Subcutaneous abdominal adipose tissue (tissue), 5 donors: ENCODE measurements at regions not wholly inside any gene's neighbourhood (a gene's known extent, or its start where the extent isn't known, plus 50 kb on each side); places are given as distances from the start of the nearest gene placed in this dataset.

Experiments used
- H3K27ac ChIP-seq: one replicate; pipeline ENCODE4 v1.7.0; 2013; ENCODE audit warnings: low read depth, mild to moderate bottlenecking, inconsistent platforms, low read length, moderate library complexity
- H3K27me3 ChIP-seq, 5 donors: one replicate each; pipeline ENCODE4 v1.7.0; 2013; ENCODE audit warnings: low read length in 5 of 5, inconsistent platforms in 1 of 5; ENCODE audit not compliant: control insufficient read depth in 5 of 5, insufficient read depth in 4 of 5
- H3K36me3 ChIP-seq, 5 donors: one replicate each; pipeline ENCODE4 v1.7.0; 2013; ENCODE audit warnings: low read length in 5 of 5; ENCODE audit not compliant: control insufficient read depth in 5 of 5, insufficient read depth in 5 of 5
- H3K4me1 ChIP-seq, 5 donors: one replicate each; pipeline ENCODE4 v1.7.0; 2013; ENCODE audit warnings: low read length in 5 of 5, mild to moderate bottlenecking in 3 of 5, moderate library complexity in 1 of 5; ENCODE audit not compliant: control insufficient read depth in 5 of 5, insufficient read depth in 5 of 5
- H3K4me3 ChIP-seq, 5 donors: one replicate each; pipeline ENCODE4 v1.7.0; 2013; ENCODE audit warnings: low read length in 5 of 5, low read depth in 1 of 5
- H3K9ac ChIP-seq, 5 donors: one replicate each; pipeline ENCODE4 v1.7.0; 2013; ENCODE audit warnings: low read length in 5 of 5, mild to moderate bottlenecking in 4 of 5, moderate library complexity in 3 of 5
- H3K9me3 ChIP-seq, 5 donors: one replicate each; pipeline ENCODE4 v1.7.0; 2013; ENCODE audit warnings: low read length in 5 of 5; ENCODE audit not compliant: control insufficient read depth in 5 of 5
- donor health status: healthy.
- donor health status: healthy.
- donor health status: healthy.
- donor health status: healthy.
- donor health status: healthy.

DNA sequence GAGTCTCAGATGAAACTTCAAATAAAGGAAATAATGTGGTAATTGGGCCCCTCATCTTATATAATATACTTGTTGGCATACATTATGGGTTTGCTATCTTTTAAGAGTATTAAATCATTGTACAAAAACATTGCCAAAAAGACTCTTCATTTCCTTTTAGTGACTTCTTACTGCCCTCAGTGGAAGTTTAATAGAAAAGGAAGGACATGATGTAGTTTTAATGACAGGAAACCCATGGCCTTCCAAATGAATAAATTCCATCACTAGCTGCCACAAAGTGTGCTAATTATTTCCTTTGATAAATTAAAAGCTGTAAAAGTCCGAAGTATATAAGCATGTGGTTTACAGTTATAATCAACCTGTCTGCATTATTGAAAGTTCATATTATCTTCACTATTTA lies 350.9 kb upstream of the HAND2 start:
- Histone ChIP-seq H3K36me3 (no peaks in the 10 kb centered on the region), H3K27me3 (no peaks in the 10 kb centered on the region), H3K4me3 (no peak overlapping the region), H3K27ac (no peak overlapping the region), H3K4me1 (no peaks in the 10 kb centered on the region), H3K9me3 (no peaks in the 10 kb centered on the region), H3K9ac (no peak overlapping the region)

GRCh38 chr4:173879509-173879908 lies 349.5 kb upstream of the HAND2 start:
- H3K4me3 ChIP-seq = no peak overlapping the region
- no peak overlapping the region for H3K27ac ChIP-seq
- no peaks in the 10 kb centered on the region for H3K4me1 ChIP-seq
- H3K9ac ChIP-seq = no peak overlapping the region
- no peaks in the 10 kb centered on the region for H3K27me3 ChIP-seq
- no peaks in the 10 kb centered on the region for H3K9me3 ChIP-seq
- no peaks in the 10 kb centered on the region for H3K36me3 ChIP-seq

DNA sequence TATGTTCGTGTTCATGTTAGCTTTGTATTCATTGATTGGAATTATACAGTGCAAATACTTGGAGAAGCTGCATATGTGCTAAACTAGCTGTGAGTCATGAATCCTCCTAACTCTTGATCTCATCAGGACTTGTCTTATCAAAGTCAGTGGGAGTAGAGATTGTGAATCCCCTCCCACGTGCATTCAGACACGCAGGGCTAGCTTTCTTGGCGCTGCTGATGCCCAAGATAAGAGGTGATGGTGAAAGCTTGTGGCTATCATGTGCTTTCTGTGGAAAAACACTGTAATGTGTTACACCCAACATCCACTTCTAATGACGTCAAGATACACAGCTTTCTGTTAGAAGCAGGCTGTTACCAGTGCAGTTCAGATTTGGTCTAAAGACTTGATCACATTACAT lies 348.7 kb upstream of the HAND2 start:
- Histone ChIP-seq H3K9me3 (no peaks in the 10 kb centered on the region), H3K4me1 (no peaks in the 10 kb centered on the region), H3K9ac (no peak overlapping the region)

GRCh38 chr4:173871643-173872042 lies 341.6 kb upstream of the HAND2 start:
- Histone ChIP-seq H3K27ac (no peak overlapping the region), H3K9me3 (no peaks in the 10 kb centered on the region), H3K4me1 (no peaks in the 10 kb centered on the region)

More for the DNA sequence above, 348.7 kb upstream of the HAND2 start:
- Histone ChIP-seq H3K27me3 (no peaks in the 10 kb centered on the region), H3K36me3 (no peaks in the 10 kb centered on the region), H3K4me3 (no peak overlapping the region), H3K27ac (no peak overlapping the region)

DNA sequence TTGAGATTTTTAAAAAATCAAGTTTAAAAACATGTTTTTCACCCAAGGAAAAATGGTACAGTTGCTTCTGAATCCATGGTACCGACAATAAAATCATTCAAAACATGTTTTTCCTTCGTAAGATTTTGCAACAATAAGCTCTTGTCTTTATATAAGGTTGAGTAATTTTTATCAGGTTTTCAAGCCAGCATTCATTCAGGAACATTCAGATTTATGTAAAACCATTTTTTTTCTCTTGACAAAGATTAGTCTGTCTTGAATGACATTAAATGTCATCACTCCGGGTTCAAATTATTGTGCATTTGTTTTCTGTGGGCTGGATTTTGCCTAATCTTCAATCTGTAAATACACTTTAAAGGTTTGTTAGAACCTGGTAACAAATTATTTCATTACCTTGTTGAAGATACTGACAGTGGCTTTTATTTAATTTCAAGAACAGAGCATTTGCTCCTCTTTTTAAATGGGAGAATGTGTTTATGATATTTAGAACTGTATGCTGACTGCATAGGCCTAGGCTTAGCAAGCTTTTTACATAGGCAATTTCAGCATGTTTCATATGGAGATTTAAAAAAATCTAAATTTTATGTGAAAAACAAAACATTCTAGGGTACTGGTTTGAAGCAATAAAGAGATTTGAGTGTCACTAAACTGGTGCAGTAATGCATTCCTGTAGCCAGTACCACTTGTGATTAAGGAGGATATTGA lies 336.4 kb upstream of the HAND2 start:
- Histone ChIP-seq H3K4me3 (no peak overlapping the region), H3K27ac (no peak overlapping the region), H3K27me3 (no peaks in the 10 kb centered on the region), H3K36me3 (no peaks in the 10 kb centered on the region), H3K9me3 (peaks cover 0 to 17% (median 6%) of the 10 kb centered on the region in 5 donors), H3K4me1 (no peaks in the 10 kb centered on the region), H3K9ac (no peak overlapping the region)

More at GRCh38 chr4:173871643-173872042, 341.6 kb upstream of the HAND2 start:
- Histone ChIP-seq H3K4me3 (no peak overlapping the region), H3K36me3 (no peaks in the 10 kb centered on the region), H3K27me3 (no peaks in the 10 kb centered on the region), H3K9ac (no peak overlapping the region)

DNA sequence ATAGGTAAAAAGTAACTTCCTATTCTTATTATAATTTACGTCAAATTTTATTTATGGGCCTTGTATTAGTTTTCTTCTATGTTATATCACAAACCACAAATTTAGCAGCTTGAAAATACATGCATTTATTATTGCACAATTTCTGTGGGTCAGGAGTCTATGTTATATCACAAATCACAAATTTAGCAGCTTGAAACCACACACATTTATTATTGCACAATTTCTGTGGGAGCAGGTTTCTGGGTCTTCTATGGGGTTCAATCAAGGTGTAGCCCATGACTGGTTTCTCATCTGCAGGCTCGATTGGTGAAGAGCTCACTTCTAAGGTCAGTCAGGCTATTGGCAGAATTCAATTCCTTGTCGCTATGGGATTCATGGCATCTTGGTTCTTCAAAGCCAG lies 332.7 kb upstream of the HAND2 start:
- Histone ChIP-seq H3K4me1 (no peaks in the 10 kb centered on the region), H3K9ac (no peak overlapping the region), H3K27me3 (peaks cover 0 to 4% (median 0%) of the 10 kb centered on the region in 5 donors), H3K36me3 (no peaks in the 10 kb centered on the region), H3K4me3 (no peak overlapping the region), H3K9me3 (peaks cover 0 to 17% (median 8%) of the 10 kb centered on the region in 5 donors), H3K27ac (no peak overlapping the region)

DNA sequence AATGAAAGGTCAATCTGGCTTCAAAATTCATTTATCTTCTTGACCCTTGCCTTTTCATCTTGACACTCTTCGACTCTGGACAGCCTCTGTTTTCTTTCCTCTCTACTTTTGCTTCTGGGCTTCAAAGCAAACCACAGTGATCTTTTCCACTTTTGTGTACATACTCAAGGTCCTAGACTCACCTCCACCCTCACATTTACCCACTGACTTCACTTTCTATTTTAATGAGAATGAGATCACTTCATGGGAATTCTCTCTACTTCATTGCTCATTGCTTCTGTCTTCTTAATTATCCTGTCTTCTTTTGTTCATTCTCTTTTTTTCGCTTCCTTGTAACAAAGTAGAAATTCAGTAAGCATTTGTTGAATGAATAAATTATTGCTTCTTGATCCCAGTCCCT lies 330.1 kb upstream of the HAND2 start:
- Histone ChIP-seq H3K4me3 (no peak overlapping the region), H3K27ac (no peak overlapping the region), H3K27me3 (peaks cover 0 to 4% (median 0%) of the 10 kb centered on the region in 5 donors), H3K9ac (no peak overlapping the region), H3K36me3 (no peaks in the 10 kb centered on the region), H3K4me1 (no peaks in the 10 kb centered on the region), H3K9me3 (peaks cover 0 to 17% (median 10%) of the 10 kb centered on the region in 5 donors)

- Histone ChIP-seq H3K27ac (no peak overlapping the region), H3K4me1 (no peaks in the 10 kb centered on the region), H3K4me3 (no peak overlapping the region), H3K36me3 (no peaks in the 10 kb centered on the region), H3K9ac (no peak overlapping the region), H3K27me3 (peaks cover 0 to 4% (median 0%) of the 10 kb centered on the region in 5 donors), H3K9me3 (peaks cover 0 to 10% (median 3%) of the 10 kb centered on the region in 5 donors)
These were observed 329.2 kb upstream of the HAND2 start for GRCh38 chr4:173859091-173859713.

DNA sequence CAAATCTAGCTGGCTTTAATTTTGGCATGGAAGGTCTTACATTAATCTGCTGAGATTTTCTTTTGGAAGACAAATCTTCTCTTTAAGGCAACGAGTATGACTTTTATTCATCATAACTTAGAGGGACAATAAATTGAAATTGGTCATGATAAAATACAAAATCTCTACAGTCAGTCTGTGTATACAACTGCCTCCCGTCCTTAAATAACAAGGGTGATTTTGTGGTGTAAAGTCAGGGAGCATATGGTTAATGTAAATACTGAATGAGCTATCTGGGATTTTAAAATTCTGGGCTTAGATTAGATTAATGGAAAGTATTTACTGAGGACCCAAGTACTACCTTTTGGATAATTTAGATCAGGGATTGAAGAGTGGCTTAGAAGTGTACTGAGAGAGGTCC lies 328.4 kb upstream of the HAND2 start:
- Histone ChIP-seq H3K27ac (no peak overlapping the region), H3K27me3 (peaks cover 0 to 4% (median 0%) of the 10 kb centered on the region in 5 donors), H3K36me3 (no peaks in the 10 kb centered on the region), H3K4me3 (no peak overlapping the region), H3K9me3 (peaks cover 0 to 3% (median 0%) of the 10 kb centered on the region in 5 donors), H3K4me1 (no peaks in the 10 kb centered on the region), H3K9ac (no peak overlapping the region)

DNA sequence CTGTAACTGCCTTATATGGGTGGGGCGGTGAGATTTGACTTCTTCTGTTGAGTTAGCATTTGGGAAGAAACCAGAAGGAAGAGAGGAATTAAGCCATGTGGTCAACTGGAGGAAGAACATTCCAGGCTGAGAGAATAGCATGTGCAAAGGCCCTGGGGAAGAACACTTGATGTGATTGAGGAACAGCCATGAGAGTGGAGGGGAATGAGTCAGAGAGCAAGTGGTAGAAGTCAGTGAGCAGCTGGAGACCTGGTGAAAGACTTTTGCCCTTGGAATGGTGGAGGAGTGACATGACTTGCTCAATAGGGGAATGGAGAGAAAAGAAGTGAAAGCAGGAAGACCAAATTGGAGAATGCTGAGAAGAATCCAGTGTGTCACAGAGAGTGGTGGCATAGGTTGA lies 327.8 kb upstream of the HAND2 start:
- H3K27ac ChIP-seq = no peak overlapping the region
- H3K4me1 ChIP-seq = no peaks in the 10 kb centered on the region
- no peak overlapping the region for H3K9ac ChIP-seq
- peaks cover 0 to 4% (median 0%) of the 10 kb centered on the region in 5 donors for H3K27me3 ChIP-seq
- no peak overlapping the region for H3K4me3 ChIP-seq
- H3K36me3 ChIP-seq = no peaks in the 10 kb centered on the region
- H3K9me3 ChIP-seq = peaks cover 0 to 3% (median 0%) of the 10 kb centered on the region in 5 donors
